Nephron progenitor cell (in vitro differentiated cells): ENCODE measurements at regions not wholly inside any gene's neighbourhood (a gene's known extent, or its start where the extent isn't known, plus 50 kb on each side); places are given as distances from the start of the nearest gene placed in this dataset.
"Not testable (repeated sequence)": the region's sequence is repeated elsewhere in the genome, so short reads cannot be mapped to it uniquely, and the experiment has no call there.

Source experiments
- DNase-seq: peaks from one replicate; pipeline ENCODE4 v3.0.0; 2021
- H3K27ac Mint-ChIP-seq: 2 replicates; pipeline ENCODE4 v1.8.0; 2021; ENCODE audit warnings: mild to moderate bottlenecking, moderate library complexity, mixed read lengths
- H3K27me3 Mint-ChIP-seq: 2 replicates; pipeline ENCODE4 v1.8.0; 2021; ENCODE audit warnings: mild to moderate bottlenecking, low read depth, mixed read lengths; ENCODE audit not compliant: poor library complexity
- H3K36me3 Mint-ChIP-seq: 2 replicates; pipeline ENCODE4 v1.8.0; 2021; ENCODE audit warnings: low read depth, mixed read lengths
- H3K4me1 Mint-ChIP-seq: 2 replicates; pipeline ENCODE4 v1.8.0; 2021; ENCODE audit warnings: mixed read lengths
- H3K4me3 Mint-ChIP-seq: 2 replicates; pipeline ENCODE4 v1.8.0; 2021; ENCODE audit warnings: mild to moderate bottlenecking, moderate library complexity, mixed read lengths
- H3K9me3 Mint-ChIP-seq: 2 replicates; pipeline ENCODE4 v1.8.0; 2021; ENCODE audit warnings: mild to moderate bottlenecking, moderate library complexity, mixed read lengths
- TF ChIP-seq, protein P1 (sequence below): fragments of 200-600 bp; sonication (generic); IDR thresholded peaks from 2 replicates; pipeline ENCODE4 v1.5.0; 2021; ENCODE audit warnings: antibody characterized with exemption

DNA sequence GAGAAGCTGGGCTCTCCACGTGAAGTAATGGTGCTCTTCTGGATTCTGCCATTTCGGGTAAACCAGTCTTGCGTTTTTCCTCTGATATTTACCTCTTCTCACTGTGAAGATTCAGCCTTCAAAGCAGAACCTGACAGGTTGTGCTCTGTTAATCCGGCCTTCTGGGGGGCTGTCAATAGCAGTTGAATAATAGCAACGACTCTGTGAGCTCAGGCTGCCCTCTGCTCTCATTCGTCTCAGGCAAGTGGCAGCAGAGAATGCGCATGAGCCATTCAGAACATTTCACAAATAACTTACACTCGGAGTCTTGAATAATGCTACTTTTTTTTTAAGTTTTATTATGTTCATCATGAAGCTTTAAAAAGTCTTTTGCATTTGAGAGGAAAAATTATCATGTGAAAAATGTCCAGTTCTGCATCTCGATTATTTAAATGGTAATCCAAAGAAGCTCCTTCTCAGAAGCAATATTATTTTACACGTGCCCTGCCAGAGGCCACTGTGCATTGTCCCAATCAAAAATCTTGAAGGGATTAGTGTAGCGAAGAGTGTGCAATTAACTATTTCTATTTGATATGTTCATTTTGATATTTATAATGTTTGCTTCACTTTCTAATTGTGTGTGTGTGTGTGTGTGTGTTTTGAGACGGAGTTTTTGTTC is 354.2 kb upstream of the FAT1 start:
- TF ChIP-seq, protein P1, sequence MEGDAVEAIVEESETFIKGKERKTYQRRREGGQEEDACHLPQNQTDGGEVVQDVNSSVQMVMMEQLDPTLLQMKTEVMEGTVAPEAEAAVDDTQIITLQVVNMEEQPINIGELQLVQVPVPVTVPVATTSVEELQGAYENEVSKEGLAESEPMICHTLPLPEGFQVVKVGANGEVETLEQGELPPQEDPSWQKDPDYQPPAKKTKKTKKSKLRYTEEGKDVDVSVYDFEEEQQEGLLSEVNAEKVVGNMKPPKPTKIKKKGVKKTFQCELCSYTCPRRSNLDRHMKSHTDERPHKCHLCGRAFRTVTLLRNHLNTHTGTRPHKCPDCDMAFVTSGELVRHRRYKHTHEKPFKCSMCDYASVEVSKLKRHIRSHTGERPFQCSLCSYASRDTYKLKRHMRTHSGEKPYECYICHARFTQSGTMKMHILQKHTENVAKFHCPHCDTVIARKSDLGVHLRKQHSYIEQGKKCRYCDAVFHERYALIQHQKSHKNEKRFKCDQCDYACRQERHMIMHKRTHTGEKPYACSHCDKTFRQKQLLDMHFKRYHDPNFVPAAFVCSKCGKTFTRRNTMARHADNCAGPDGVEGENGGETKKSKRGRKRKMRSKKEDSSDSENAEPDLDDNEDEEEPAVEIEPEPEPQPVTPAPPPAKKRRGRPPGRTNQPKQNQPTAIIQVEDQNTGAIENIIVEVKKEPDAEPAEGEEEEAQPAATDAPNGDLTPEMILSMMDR, result no peak
- H3K36me3 Mint-ChIP-seq, result no peaks in the 10 kb centered on the region
- peak; percentile 17 for DNase-seq
- no peak overlapping the region for H3K4me3 Mint-ChIP-seq
- H3K27me3 Mint-ChIP-seq, result peaks cover 5% of the 10 kb centered on the region
- peak overlapping the region; percentile 80 for H3K27ac Mint-ChIP-seq
- peaks cover 18% of the 10 kb centered on the region for H3K4me1 Mint-ChIP-seq
- H3K9me3 Mint-ChIP-seq, result no peaks in the 10 kb centered on the region

DNA sequence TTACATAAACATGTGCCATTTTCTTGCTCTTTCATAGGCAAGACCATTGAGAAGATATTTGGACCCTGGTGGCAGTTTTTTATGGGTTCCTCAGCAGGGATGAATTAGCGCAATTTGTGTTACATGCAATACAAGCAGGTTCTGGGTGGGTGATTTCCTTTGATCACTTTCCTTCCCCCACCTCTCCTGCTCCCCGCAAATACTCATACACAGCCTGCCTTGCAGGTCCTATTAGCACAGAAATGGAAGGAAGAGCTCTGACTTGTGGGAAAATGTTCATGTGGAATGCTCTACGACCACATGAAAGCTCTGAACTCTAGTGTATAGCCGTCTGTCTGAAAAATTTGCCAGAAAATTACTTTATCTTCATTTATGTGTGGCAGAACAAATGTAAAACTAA is 361.0 kb upstream of the FAT1 start:
- H3K27ac Mint-ChIP-seq, result no peak overlapping the region
- H3K27me3 Mint-ChIP-seq, result peaks cover 4% of the 10 kb centered on the region
- TF ChIP-seq, protein P1, result no peak
- no peaks in the 10 kb centered on the region for H3K9me3 Mint-ChIP-seq
- DNase-seq, result no peak
- H3K4me1 Mint-ChIP-seq, result peaks cover 18% of the 10 kb centered on the region
- no peaks in the 10 kb centered on the region for H3K36me3 Mint-ChIP-seq
- no peak overlapping the region for H3K4me3 Mint-ChIP-seq

DNA sequence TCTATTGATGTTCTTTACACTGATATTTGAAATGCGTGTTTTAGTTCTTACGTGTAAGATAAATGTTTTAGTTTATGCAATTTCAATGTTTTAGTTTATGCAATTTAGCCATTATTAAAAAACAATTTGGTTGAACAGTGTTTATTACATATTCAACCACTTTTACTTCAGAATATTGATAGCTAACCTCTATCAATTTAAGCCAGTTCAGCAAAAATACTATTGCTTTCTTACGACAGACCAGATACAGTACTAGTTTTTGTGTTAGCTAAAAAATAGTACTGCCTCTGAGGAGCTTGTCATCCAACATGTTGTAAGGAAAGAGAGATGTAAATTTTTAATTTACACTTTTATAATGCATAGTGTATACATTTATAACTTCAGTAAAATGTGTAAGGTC is 361.7 kb upstream of the FAT1 start:
- Mint-ChIP-seq H3K36me3 (no peaks in the 10 kb centered on the region), H3K27ac (no peak overlapping the region), H3K4me1 (peaks cover 18% of the 10 kb centered on the region), H3K4me3 (no peak overlapping the region), H3K9me3 (no peaks in the 10 kb centered on the region), H3K27me3 (peaks cover 4% of the 10 kb centered on the region)
- TF ChIP-seq, protein P1, result no peak
- no peak for DNase-seq

DNA sequence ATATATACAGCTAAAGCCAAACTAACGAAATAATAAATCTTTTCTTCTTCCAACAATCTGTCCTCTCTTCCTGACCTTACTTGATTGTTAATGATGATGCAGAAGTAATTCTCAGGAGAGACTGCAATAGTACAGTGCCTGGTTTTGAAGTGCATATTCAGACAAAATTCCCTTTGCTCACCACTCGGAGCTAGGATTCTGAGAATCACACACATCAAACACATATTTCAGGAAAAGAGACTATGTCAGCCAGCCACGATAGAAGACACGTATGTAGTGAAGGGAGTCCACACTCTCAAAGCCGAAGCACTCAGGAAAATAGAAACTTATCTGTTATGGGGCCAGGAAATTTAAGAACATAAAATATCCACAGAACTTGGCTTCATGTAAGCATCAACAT is 362.5 kb upstream of the FAT1 start:
- TF ChIP-seq, protein P1, result no peak
- peaks cover 18% of the 10 kb centered on the region for H3K4me1 Mint-ChIP-seq
- H3K4me3 Mint-ChIP-seq, result no peak overlapping the region
- no peak overlapping the region for H3K27ac Mint-ChIP-seq
- H3K9me3 Mint-ChIP-seq, result no peaks in the 10 kb centered on the region
- peaks cover 8% of the 10 kb centered on the region for H3K27me3 Mint-ChIP-seq
- H3K36me3 Mint-ChIP-seq, result no peaks in the 10 kb centered on the region
- DNase-seq, result no peak

DNA sequence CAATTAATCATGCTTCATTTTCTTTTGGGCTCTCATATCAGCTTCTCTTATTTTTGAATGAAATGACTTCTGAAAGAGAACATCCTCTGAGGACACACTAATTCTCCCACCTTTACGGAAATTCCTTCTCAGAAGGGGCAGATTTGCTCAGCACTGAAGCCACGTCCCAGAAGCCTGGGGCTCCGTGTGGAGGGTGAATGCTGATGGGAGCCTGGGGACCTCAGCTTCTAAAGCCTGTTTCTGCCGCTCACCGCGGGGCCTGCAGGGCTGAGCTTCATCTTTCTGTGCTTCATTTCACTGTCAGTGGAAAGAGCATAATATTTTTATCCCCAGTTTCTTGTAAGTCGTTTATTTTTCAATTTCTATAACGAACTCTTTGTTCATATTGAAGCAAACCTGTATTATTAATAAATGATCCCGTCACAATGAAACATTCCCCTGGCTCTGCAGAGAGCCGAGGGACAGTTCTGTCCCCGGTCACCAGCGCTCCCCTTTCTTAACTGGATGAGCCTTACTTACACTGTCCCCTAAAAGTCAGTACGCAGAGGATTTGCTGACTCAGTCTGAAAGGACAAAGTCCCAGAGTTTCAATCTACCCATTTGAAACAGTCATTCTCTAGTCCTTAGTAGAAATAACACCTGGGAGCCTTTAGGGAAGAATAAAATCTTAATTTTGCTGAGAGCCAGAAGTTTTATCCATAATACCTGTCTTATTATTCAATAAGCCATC is 364.6 kb upstream of the FAT1 start:
- Mint-ChIP-seq H3K27me3 (peaks cover 8% of the 10 kb centered on the region), H3K9me3 (no peaks in the 10 kb centered on the region), H3K36me3 (no peaks in the 10 kb centered on the region), H3K4me1 (peaks cover 18% of the 10 kb centered on the region), H3K27ac (no peak overlapping the region), H3K4me3 (no peak overlapping the region)
- DNase-seq, result no peak
- TF ChIP-seq, protein P1, result no peak

DNA sequence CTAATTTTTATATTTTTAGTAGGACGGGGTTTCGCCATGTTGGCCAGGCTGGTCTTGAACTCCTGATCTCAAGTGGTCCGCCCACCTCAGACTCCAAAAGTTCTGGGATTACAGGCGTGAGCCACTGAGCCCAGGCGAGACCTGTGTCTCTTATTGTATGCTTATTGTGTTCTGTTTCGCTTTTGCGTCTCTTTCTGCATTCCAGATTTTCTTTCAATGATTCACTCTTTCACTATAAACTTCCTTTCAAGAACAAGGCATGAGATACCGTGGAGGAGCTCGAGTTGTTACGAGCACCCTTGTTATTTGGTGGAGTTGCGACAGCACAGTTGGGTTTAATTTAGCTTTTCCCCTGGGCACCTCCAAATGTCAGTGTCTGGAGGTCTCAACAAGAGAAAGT is 366.7 kb upstream of the FAT1 start:
- H3K4me3 Mint-ChIP-seq, result no peak overlapping the region
- no peaks in the 10 kb centered on the region for H3K36me3 Mint-ChIP-seq
- DNase-seq, result no peak
- H3K27ac Mint-ChIP-seq, result no peak overlapping the region
- no peaks in the 10 kb centered on the region for H3K9me3 Mint-ChIP-seq
- TF ChIP-seq, protein P1, result no peak
- H3K4me1 Mint-ChIP-seq, result peaks cover 10% of the 10 kb centered on the region
- H3K27me3 Mint-ChIP-seq, result peaks cover 8% of the 10 kb centered on the region

DNA sequence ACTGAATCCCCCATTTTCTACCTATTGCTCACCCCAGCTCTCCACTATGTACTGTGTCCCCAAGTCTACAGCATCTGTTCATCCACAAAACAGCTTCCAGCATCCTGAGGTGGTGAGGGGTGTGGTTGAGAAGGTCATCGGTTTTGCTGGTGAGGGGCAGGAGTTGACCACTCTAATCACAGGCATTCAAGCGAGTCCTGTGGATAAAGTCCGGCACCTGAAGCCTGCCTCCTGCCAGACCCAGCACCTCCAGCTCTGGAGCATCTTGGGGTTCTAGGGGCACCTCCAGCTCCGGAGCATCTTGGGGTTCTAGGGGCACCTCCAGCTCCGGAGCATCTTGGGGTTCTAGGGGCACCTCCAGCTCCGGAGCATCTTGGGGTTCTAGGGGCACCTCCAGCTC is 367.2 kb upstream of the FAT1 start:
- not testable (repeated sequence) for DNase-seq, H3K9me3 Mint-ChIP-seq, H3K4me3 Mint-ChIP-seq, H3K27me3 Mint-ChIP-seq, H3K36me3 Mint-ChIP-seq, H3K27ac Mint-ChIP-seq
- peaks cover 10% of the 10 kb centered on the region for H3K4me1 Mint-ChIP-seq
